T-helper 22 cell (primary cell): ENCODE measurements at regions not wholly inside any gene's neighbourhood (a gene's known extent, or its start where the extent isn't known, plus 50 kb on each side); places are given as distances from the start of the nearest gene placed in this dataset.

ENCODE experiments used
- DNase-seq: peaks from one replicate; pipeline ENCODE4 v3.0.0-alpha.2; 2020; ENCODE audit warnings: low read depth

DNA sequence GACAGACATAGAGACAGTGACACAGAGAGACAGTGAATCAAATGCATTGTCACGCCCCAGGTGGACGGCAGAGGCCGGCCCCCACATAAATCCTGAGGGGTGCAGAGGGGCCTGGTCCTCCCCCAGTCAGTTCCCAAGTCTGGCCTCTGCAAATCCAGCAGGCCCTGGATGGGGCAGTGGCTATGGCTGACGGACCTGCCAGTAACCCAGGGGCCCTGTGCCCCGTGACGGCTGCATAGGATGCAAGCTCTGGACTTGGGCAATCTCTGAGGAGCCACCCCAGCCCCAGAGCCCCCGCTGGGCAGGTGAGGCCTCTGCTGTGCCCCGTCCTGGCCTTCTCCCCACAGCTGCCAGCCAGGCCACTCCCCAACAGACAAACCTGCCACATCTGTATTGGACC lies 204.5 kb downstream of the BRD1 start:
- no peak for DNase-seq

DNA sequence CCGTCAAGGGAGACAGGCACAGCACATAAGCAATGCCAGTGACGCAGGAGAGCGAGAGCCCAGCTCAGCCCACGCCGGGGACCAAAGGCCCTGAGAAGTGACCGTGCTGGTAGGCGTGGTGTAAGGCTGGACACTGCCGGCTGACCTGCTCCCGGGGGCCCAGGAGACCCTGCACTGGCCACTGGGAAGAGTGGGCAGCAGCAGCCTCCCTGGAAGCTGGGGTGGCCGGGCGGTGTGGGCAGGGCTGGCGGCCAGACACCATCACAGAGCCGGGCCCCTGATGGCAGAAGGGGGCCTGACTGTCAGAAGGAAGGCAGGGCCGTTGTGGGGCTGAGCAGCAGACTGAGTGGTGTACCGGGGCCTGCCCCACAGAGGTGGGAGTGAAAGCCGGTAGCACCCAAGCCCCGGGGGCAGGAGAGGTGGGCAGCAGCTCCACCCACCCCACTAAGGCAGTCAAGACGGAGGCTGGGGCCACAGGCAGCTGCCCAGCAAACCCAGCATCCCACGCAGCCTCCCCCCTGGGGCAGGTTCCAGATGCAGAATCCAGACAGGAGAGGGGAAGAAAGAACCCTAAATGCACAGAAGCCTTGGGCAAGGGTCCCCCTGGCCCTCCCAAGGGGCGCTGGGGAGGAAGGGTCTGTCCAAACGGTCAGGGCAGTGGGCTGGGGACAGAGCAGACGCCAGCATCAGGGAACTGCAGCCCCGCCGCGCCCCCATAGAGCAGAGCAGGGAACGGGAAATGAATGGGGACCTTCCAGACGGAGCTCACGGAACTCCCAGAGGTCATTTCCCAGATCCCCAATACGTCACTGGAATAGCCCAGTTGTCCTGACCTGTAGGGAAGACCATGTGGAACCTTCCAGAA lies 205.2 kb downstream of the BRD1 start:
- DNase-seq: no peak

DNA sequence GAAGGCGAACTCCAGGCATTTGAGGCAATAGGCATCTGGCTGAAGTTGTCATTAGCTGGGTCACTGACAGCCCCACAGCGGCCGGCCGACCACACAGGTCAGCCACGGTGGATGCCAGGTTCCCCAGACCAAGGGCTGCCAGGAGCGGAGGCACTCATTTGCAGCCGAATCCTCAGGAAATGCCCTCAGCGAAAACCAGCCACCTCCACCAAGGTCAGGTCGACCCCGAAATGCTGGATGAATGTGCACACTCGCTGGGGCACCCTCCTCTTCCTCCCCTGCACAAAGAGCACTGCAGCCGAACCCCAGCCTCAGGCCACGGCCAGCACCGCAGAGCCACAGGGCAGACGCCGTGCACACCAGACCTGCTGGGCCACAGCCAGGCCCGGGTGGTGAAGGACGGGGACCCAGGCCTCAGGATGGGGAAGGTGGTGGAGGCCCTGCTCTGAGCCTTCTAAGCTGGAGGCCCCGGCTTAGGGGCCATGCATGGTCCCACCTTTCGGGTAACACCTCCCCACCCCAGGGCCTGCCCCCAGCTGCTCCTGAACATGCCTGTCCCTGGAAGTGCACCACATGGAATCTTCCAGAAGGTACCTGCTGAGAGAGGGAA lies 206.0 kb downstream of the BRD1 start:
- no peak for DNase-seq

DNA sequence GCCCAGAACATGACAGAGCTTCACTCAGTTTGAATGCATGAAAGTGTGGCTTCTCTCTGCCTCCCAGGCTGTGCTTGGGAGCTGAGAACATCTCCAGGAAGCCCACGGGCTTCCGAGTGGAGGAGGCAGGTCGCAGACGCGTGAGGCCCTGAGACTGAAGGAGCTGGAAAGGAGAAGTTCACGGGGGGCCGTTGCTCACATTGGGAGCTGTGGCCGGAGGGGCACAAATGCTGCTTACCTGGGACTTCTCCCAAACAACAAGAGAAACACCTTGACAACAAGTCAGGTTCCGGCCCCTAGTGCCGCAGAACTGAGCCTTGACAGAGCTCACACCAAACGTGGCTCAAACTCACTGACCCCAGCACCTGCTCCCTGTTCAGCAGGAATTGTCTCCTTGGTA lies 207.0 kb downstream of the BRD1 start:
- DNase-seq: no peak

DNA sequence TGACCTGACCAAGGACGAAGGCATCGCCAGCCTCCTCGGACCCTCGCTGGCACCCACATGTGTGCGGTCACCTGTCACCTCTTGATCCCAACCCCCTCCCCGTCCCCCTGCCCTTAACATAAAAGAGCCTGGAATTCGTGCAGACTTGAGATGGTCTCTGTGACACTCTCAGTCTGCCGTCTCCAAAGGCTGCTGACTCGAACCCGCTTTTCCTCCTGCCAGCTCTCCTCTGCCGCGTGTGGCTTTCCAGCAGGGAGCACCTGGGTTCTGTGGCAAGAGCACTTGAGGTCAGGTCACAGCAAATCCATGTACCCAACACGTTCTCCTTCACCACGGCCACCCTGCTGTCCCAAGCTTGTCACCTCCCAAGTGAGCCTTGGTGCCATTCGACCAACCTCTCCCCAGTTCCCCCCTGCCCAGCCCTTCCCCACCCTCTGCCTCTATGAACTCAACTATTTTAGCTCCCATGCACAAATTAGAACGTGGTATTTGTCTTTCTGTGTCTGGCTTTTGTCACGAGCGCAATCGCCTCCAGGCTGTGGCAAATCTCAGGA lies 207.6 kb downstream of the BRD1 start:
- no peak for DNase-seq

DNA sequence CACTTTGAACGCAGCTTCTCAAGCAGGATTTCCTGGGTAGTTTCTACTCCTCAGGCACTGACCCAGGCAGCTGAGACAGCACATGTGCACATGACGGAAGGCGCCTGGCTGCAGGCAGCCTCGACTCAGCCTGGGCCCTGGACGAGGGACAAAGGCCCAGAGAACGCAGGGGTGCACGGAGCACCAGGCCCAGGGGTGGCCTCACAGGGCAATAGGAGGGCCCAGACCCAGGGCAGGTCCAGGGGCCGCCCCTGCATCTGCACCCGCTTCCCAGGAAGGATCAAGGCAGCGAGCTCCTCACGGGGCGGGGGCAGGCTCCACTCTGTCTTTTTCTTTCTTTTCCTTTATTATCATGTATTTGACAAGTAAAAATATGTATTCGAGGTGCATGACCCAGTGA lies 208.4 kb downstream of the BRD1 start:
- DNase-seq: no peak

DNA sequence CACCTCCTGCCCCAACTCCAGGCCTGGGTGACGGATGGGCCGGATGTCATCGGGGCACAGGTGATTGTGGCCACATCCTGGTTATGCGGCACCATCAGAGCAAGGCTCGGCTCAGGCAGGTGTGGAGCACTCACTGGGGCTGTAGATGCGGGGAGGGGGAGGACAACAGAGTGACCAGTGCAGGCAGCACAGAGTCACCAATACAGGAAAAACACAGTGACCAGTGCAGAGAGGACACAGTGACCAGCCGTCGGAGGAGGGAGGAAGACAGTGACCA lies 209.1 kb downstream of the BRD1 start:
- DNase-seq: no peak

DNA sequence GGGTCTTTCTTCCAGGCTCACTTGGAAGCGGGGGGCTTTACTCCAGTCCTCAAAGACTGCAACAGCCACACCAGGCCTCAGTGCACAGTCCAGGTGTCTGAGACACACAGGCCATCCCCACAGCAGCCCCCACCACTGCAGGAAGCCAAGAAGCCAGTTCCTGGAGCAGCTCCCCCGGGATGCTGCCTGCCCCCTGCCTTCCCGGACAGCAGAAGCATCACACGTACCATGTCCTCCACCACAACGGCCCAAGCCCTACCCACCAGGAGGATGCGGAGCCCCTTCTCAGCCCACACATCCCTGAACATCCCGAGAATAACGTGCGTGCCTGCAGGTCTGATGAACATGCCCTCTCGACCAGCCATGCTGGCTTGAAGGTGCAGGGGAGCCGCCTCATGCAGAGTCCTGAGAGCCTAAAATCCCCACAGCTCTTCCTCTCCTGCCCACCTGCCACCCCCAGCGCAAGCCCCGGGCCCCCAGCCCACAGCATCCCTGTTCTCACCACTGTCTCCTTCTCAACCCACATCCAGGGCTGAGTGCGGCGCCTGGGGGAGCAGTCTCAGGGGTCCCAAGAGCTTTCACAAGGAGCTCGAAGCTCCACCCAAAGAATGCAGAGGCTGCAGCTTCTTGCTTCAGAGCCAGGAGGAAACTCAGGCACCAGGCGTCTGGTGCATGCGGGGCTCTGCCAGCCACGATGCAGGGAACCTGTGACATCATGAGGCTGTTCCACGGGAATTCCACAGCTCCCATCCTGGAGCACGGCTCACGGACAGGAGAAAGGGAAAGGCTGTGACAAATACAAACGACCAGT lies 209.6 kb downstream of the BRD1 start:
- no peak for DNase-seq

DNA sequence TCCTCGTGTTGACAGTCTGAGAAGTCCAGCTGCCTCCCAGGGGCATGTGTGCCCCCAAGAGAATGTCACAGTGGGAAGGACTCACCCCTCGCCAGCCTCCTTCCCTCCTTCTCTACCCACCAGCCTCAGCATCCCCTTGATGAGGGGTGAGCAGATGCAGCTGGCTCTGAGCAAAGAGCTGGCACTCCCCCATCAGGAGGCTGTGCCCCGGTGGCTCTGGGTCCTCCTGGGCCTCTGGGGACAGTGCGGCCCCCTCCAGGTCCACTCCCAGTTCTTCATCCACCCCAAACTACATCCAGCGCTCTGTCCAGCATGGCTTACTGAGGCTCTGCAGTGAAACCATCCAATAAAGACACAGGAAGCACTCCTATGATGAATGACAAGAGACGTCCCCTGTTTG lies 210.4 kb downstream of the BRD1 start:
- no peak for DNase-seq

DNA sequence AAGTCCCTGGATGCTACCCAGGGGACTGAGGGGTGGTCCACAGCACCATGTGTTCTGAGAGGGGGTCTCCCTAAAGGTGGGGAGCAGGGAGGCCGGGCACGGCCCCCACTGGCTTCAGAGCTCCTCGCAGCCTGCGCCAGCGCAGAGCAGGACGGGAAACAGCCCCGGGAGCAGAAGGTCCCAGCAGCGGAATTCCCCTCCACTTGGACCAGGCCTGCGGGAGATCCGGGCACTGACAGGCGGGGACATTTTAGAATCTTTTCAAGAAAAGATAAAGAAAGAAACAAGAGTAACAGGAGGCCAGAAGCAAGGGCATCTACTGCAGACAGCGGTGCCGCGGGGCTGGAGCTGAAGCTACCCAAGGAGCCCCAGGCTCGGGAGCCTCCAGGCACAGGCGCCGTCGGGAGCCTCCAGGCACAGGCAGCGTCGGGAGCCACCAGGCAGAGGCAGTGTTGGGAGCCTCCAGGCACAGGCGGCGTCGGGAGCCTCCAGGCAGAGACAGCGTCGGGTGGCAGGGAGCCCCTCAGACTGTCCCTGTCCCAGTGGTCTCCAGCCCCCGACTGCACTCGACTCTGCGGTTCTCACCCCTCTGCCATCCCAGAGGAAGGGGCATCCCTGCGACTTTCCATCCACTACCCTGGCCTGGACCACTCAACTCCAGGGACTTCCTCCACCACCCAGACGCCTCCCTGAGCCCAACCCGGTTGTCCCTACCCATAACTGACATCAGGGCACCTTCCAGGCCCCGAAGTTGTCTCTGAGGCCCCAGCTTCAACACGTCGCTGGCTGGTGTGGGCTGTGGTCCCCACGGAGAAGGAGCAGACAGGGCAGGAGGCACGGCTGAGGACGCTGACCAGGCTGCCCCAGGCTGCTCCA lies 211.1 kb downstream of the BRD1 start:
- DNase-seq: no peak

DNA sequence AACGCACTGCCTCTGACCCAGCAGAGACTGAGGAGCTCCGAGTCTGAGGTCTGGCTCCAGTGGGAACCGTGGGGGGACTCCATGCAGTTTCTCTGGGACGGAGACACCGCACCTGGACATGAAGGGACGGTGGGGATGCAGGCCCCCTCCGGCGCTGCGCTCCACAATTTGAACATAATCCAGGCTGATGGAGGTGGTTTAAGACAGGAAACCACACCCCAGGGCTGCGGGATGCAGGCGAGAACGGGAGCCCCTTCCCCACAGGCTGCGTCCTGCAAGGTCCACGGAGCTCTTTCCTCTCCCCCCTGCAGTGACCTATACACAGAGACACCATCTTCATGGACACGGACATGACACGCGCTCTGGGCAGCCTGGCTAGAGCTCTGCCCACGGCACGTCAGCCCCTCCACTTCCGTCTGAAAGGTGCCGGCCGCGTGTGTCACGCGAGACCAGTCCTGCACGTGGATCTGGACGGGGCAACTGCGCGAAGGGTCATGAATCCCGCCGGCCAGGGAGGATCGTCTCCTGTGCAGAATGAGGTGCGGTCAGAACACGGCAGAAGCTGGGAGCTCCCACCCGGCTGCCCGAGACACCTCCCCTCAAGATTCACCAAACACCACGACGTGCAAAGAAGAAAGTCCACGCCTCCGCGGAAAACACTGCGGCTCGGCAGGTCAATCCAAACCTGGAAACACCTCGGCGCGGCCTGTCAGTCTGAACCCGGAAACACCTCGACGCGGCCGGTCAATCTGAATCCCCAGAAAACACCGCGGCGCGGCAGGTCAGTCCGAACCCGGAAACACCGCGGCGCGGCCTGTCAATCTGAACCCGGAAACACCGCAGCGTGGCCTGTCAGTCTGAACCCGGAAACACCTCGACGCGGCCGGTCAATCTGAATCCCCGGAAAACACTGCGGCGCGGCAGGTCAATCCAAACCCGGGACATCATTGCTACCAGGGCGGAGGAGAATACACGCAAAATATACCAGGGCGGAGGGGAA lies 212.4 kb downstream of the BRD1 start:
- DNase-seq: no peak

DNA sequence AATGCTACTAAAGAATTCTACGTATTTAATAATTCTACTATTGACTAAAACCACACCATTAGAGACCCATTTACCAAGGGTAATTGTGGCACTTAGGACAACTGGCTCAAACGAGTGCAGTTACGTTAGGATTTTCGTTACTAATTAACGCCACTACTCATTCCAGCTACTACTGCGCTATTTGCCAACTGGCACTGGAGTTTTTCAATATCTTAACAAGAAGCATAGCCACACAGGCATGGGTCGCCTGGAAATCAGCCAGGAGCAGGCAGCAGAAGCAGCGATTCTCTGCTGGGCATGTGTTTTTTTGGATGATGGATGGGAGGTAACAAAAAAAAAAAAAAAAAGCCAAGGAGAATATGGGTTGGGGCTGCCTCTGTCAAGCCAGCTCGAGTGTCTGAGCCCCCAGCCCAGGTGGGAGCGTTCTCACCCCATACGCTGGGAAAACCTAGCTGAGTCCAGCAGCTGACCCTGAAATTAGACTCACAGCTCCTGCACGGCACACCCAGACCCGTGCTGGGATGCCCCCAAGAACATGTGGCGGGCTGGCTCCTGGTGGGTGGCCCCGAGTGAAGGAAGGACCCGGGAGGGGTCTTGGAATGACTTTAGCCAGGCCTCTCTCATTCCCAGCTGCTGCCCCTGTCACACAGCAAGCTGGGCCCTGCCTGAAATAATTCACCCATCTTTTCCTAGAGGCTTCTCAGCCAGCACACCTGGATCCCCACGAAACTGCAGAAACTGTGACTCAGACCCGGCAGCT lies 214.0 kb downstream of the BRD1 start:
- no peak for DNase-seq

DNA sequence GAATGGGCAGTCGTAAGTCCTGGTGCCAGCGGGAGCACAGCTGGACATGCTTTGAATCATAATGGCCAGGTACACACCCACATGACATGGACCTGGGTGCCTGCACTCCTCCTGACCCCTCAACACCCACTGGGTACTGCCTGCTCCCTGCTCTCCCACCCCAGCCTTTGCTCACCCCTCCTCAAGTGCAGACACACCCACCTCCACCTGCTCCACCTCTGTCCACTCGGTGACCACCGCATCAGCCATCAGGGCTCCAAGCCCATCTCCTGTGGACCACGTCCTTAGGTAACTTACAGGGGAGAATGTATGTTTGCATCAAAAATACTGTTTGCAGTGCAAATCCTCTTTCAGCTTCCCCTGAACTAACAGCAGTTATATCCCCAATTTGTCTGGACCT lies 214.6 kb downstream of the BRD1 start:
- no peak for DNase-seq

DNA sequence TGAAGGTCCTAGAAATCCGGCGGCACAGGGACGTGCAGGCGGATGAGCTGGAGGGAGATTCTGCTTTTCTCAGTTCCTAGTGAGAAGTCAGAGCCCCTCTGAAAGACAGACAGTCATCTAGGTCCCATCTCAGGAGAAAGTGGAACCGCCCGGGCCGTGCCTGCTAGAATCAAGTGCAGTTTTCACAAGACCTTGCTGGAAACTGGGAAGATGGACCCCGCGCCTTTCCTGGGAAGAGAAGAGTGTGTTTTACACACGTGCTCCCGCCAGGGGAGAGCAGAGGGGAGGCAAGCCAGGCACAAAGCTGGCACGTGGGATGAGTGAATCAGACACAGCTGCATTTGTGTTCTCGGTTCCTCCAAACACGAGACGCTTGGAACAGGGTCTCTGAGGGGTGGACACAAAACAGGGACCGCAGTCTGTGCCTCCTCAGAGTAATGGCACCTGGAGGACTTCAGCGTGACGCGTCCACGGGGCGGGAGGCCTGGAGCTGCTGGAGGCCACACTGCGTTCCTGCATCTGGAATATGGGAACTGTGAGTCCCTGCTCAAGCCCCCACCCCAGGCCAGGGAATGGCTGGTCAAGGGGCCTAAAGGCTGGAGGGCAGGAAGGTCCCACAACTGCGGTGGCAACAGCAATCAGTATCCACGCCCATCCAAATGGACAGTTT lies 218.3 kb downstream of the BRD1 start:
- no peak for DNase-seq

DNA sequence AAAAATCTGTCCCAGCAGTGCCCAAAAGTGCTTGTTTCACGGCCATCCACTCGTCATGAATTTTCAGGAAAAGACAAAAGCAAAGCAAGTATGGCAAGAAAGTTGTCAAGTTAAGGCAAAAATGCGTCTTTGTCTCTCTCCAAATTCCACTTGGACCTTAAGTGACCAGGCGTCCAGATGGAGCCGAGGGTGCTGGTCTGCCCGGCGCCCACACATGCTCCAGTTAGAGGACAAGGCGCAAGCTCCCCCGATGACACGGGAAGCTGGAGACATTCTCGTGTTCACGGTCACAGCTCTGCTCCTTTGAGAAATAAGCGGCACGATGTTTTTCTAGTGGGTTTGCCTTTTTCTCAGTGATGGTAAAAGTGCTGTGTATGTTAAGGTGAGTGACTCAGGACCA lies 219.0 kb downstream of the BRD1 start:
- DNase-seq: no peak

DNA sequence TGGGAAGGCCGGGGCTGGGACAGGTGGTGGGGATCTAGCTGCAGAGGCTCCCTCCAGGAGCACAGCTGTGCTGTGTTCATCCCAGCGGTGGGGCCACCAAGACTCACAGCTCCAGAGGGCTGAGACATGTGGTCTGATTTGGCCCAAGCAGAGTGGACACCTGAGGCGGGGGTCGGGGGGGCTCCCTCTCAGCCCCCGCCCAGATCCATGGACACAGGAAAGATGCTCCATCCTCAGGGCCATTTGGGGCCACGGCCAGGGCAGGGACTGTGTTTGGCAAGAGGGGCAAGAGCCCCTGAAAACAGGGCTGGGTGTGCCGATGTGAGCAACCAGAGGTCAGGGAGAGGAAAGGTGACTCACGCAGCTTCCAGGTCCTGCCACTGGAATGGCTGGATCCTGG lies 219.4 kb downstream of the BRD1 start:
- no peak for DNase-seq

DNA sequence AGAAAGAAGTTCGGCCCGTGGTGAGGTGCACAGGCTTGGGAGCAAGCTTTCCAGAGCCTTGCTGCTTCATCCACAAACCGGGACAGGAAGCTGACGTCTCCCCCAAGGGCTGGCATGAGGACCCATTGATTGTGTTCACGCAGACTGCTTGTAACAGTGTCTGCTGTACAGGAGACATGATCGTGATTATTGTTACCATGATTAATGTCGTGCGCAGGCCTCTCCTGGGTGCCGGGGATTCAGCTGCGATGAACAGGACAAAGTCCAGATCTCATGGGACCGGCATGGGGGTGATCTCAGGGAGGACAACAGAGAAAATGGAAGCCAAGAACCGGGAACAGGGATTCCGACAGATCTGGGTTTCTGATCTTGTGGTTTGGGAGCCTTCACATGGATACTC lies 219.9 kb downstream of the BRD1 start:
- no peak for DNase-seq

DNA sequence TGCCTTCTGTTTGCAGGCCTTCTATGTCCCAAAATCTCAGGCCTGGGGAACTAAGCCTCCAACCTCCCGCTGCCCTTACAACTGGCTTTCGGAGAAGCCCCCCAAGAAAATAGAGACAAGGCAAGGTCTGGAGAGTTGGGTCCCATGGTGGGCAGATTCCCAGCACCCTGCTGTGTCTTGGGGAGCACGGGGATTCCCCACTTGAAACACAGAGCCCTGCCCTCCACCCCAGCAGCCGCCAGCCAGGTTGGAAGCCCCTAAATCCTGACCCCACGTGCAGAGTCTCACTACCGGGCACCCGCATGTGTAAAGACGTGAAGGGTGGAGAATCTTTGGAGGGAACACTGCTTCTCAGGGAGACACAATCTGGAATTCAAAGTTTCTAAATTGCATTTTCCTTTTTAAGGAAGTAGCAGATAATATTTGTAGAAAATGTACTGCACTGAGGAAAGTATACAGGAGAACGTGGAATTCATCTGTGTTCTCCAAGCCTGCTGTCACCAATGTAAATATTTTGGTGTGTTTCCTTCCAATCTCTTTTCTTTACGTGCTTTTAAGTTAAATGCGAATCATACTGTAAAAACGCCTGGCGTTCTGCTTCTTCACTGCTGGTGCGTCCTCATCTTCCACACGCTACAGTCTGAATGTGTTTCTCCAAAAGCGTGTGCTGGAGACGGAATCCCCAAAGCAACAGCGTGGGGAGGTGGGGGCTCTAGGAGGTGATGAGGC lies 220.9 kb downstream of the BRD1 start:
- DNase-seq: no peak
